HG02884 (cell line): ENCODE measurements at regions not wholly inside any gene's neighbourhood (a gene's known extent, or its start where the extent isn't known, plus 50 kb on each side); places are given as distances from the start of the nearest gene placed in this dataset.
"Not testable (repeated sequence)": the region's sequence is repeated elsewhere in the genome, so short reads cannot be mapped to it uniquely, and the experiment has no call there.

ENCODE experiments used
- ATAC-seq: cut with Tn5 transposase; IDR thresholded peaks from one replicate; pipeline ENCODE4 v1.9.1; 2021; ENCODE audit warnings: mild to moderate bottlenecking, moderate library complexity; ENCODE audit not compliant: unreplicated experiment

DNA sequence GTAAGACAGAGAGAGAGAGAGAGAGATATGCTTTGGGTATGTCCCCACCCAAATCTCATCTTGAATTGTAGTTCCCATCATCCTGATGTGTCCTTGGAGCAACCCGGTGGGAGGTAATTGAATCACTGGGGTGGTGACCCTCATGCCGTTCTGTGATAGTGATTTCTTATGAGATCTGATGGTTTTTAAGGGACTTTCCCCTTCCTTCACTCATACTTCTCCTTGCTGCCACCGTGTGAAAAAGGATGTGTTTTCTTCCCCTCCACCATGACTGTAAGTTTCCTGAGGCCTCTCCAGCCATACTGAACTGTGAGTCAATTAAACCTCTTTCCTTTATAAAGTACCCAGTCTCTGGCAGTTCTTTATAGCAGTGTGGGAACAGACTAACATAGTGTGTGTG, 60.3 kb downstream of the EOMES start:
- ATAC-seq, result no peak

GRCh38 chr3:27659279-27660021, 62.7 kb downstream of the EOMES start:
- peak; percentile 73 for ATAC-seq

GRCh38 chr3:27658741-27659140, 63.4 kb downstream of the EOMES start:
- no peak for ATAC-seq

DNA sequence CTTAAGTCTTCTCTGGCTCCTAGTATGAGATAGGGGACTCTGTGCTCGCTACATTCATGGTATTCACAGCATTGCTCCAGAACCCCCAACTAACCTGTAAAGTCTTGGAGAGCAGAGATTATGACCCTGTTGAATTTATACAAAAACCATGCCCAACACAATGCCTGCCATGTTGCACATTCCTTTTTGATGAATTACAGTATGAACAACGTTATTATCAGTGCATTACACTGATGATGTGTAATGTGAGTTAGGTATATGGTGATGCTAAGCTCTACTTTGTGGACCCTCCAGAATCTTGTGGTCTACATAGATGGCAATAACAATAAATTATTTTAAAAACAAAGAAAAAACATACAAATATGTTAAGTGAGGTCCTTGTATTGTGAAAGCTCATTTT, 64.3 kb downstream of the EOMES start:
- ATAC-seq, result no peak

GRCh38 chr3:27657404-27657803, 64.7 kb downstream of the EOMES start:
- no peak for ATAC-seq

- ATAC-seq, result no peak
Measured at GRCh38 chr3:27656790-27657189, 65.3 kb downstream of the EOMES start.

- ATAC-seq, result no peak
Measured at GRCh38 chr3:27655547-27655946, 66.6 kb downstream of the EOMES start.

GRCh38 chr3:27653803-27654558, 68.1 kb downstream of the EOMES start:
- ATAC-seq, result no peak

DNA sequence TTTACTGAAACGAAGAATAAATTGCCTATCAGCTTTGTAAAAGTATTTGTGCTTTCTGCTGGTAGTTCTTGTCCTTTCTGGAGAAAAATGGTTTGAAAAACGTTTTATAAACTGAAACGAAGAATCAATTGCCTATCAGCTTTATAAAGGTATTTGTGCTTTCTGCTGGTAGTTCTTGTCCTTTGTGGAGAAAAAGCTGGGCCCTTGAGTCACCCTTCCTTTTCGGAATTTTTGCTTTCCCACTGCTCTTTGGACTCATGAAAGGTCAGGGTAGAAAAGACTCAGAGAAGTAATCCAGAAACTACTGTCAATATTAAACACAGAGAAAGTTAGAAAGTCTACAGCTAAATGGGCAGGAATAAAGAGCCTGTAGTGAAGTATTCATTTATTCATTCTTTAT, 72.8 kb downstream of the EOMES start:
- no peak for ATAC-seq

GRCh38 chr3:27646896-27647295, 75.2 kb downstream of the EOMES start:
- ATAC-seq, result no peak

GRCh38 chr3:27644941-27645340, 77.2 kb downstream of the EOMES start:
- ATAC-seq, result no peak

DNA sequence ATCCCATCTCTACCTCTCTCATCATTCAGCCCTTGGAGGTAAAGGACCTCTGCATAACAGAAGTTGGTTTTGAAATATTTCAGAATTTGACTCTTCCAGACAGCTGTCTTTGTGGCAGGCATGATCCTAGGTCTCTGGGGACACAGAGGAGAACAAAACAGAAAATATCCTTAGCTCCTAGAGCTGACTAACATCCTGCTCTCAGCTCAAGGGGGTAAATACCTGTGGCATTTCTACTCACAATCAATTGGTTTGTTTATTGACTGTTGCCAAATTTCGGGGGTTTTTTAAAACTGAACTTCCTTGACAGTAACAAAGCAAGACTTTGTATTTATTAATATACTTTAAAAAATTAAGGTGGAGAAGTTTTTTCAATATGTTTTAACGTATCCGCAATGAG, 78.8 kb downstream of the EOMES start:
- no peak for ATAC-seq

- no peak for ATAC-seq
Measured at GRCh38 chr3:27642796-27643195, 79.3 kb downstream of the EOMES start.

DNA sequence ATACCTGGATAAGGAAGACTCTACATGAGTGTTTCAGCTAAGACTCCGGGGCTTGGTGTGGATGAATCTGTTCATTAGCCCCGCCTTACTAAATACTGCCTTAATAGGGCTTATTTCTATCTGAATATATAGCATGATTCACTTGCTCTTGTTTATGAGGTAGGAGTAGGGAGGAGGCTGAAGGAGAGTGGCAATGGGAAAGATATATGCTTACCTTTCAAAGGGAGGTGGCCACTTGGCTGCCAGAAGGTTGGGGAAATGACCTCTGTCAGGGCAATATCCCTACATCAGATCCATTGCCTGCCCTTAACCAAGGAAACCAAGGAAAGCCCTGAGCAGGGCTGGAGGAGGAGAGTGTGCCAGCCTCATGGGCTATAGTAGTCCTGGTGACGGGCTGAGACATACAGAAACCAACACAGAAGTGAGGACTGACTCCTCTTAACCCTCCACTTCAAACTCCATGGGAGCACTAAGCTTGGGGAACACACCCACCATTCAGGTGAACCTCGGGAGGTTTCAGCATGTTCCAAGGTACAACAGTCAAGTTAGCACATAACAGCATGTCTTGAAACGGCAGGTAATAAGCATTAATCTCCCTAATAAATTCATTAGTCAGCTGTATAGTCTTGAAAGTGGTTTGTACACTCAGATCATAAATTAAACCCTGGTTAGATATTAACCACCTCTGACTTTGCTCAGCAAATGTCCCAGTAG, 80.1 kb downstream of the EOMES start:
- ATAC-seq, result no peak

- no peak for ATAC-seq
Measured at GRCh38 chr3:27641271-27641800, 80.8 kb downstream of the EOMES start.

DNA sequence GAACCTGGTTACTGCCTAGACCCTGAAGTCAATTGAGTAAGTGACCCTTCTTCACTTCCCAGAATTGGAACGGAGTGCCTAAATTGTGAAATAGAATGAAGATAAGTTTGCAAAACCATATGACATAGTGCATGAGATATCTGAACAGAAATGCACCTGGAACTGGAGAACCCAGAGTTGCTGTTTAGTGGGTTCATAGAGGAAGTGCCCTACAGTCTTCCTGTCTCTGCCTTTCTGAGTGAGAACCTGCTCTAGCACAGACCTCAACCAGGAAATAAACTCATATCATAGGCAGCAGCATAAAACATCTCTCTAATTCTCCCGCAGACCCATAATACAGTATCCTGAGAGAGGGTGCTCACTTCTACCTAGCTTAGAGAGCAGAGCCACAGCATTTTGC, 82.9 kb downstream of the EOMES start:
- ATAC-seq, result no peak

DNA sequence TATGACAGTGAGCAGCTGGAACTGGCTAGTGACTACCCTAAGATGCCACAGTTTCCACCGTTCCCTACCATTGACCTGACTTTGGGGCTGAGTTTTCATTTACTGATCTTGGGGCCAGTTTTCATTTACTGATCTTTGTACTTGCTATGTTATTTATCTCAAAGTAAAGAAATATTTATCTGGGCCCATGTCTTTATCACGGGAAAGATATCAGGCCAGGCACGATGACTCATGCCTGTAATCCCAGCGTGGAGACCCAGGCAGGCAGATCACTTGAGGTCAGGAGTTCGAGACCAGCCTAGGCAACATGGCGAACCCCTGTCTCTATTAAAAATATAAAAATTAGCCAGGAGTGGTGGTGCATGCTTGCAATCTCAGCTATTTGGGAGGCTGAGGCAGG, 83.5 kb downstream of the EOMES start:
- ATAC-seq, result no peak

GRCh38 chr3:27637346-27637995, 84.7 kb downstream of the EOMES start:
- no peak for ATAC-seq

GRCh38 chr3:27635006-27635405, 87.1 kb downstream of the EOMES start:
- not testable (repeated sequence) for ATAC-seq

GRCh38 chr3:27633224-27633545, 88.9 kb downstream of the EOMES start:
- peak; percentile 12 for ATAC-seq
